GM12878 (cell line): ENCODE measurements at regions not wholly inside any gene's neighbourhood (a gene's known extent, or its start where the extent isn't known, plus 50 kb on each side); places are given as distances from the start of the nearest gene placed in this dataset.

ENCODE experiments used
- ATAC-seq: fragments of 200-7000 bp; cut with Tn5 transposase; 3 replicates; pipeline ENCODE4 v1.9.1; 2020; ENCODE audit warnings: mild to moderate bottlenecking, moderate library complexity
- BruUV-seq: library from RNA; stranded (reverse); fragments of 400-500 nt; replicated peaks from 2 replicates; lab custom pipeline; 2021; lab: Mats Ljungman, UMichigan
- CTCF ChIA-PET: fragments of 300-600 bp; sonication (Branson Sonifier 250); formaldehyde crosslinking; extraction: SDS; loops from one replicate; lab custom pipeline; 2021; ENCODE audit warnings: inconsistent platforms; lab: Yijun Ruan, JAX
- POLR2A ChIA-PET: fragments of 350-600 bp; formaldehyde crosslinking; extraction: SDS; loops from one replicate; lab custom pipeline; 2021; ENCODE audit warnings: inconsistent platforms; lab: Charles Lee
- RAD21 ChIA-PET: fragments of 300-600 bp; sonication (Branson Sonifier 250); formaldehyde crosslinking; loops from one replicate; lab custom pipeline; 2023; ENCODE audit warnings: antibody characterized with exemption; ENCODE audit not compliant: unreplicated experiment; lab: Charles Lee
- SMC1A ChIA-PET: fragments of 300-600 bp; sonication (Branson Sonifier 250); formaldehyde crosslinking; loops from one replicate; lab custom pipeline; 2023; ENCODE audit not compliant: unreplicated experiment, uncharacterized antibody; lab: Charles Lee
- DNase-seq: peaks from one replicate; pipeline ENCODE4 v3.0.0-alpha.2; 2011; ENCODE audit warnings: low read depth, low spot score
- FAIRE-seq: peaks from 3 replicates; lab custom pipeline; 2011; peaks lifted over from hg19 to GRCh38; lab: Jason Lieb, UNC
- H2AFZ ChIP-seq: 2 replicates; pipeline ENCODE4 v1.6.0; 2011; ENCODE audit warnings: low read depth, low read length, control low read depth; ENCODE audit not compliant: control insufficient read depth
- H3K27ac ChIP-seq: 2 replicates; pipeline ENCODE4 v1.5.1; 2011; ENCODE audit warnings: control low read depth; ENCODE audit not compliant: control insufficient read depth, insufficient read depth
- H3K27me3 ChIP-seq, 2 experiments: replicated peaks in 1 of 2; 2 replicates each; pipeline versions ENCODE4 v1.6.0 to v1.6.1; 2011; ENCODE audit warnings: low read length in 1 of 2; ENCODE audit not compliant: control insufficient read depth in 2 of 2, insufficient read depth in 2 of 2
- H3K36me3 ChIP-seq, 2 experiments: 2 replicates each; pipeline ENCODE4 v1.5.1; 2011; ENCODE audit warnings: low read length in 1 of 2; ENCODE audit not compliant: control insufficient read depth in 2 of 2, insufficient read depth in 2 of 2
- H3K4me1 ChIP-seq: 2 replicates; pipeline ENCODE4 v1.6.1; 2011; ENCODE audit warnings: mild to moderate bottlenecking, low read length, moderate library complexity, mixed read lengths; ENCODE audit not compliant: control insufficient read depth, insufficient read depth
- H3K4me2 ChIP-seq: 2 replicates; pipeline ENCODE4 v1.6.0; 2011; ENCODE audit warnings: control low read depth; ENCODE audit not compliant: control insufficient read depth, insufficient read depth
- H3K4me3 ChIP-seq: fragments of 200-600 bp; sonication (generic); 2 replicates; pipeline ENCODE4 v1.5.1; 2016
- H3K79me2 ChIP-seq: 2 replicates; pipeline ENCODE4 v1.6.0; 2011; ENCODE audit warnings: low read length; ENCODE audit not compliant: control insufficient read depth, insufficient read depth
- H3K9ac ChIP-seq: 2 replicates; pipeline ENCODE4 v1.8.0; 2011; ENCODE audit warnings: low read length, control low read depth, mixed read lengths; ENCODE audit not compliant: control insufficient read depth, insufficient read depth
- H3K9me3 ChIP-seq: replicated peaks from 3 replicates; pipeline ENCODE4 v1.5.1; 2011; ENCODE audit warnings: mild to moderate bottlenecking, low read length; ENCODE audit not compliant: control insufficient read depth, insufficient read depth
- H4K20me1 ChIP-seq: 2 replicates; pipeline ENCODE4 v1.6.0; 2011; ENCODE audit not compliant: control insufficient read depth, insufficient read depth
- ASH2L ChIP-seq: fragments of 300-600, 200-600 bp; sonication (generic); IDR thresholded peaks from 2 replicates; pipeline ENCODE4 v1.6.1; 2017; ENCODE audit warnings: low read depth, mild to moderate bottlenecking, borderline replicate concordance
- CREB1 ChIP-seq: IDR thresholded peaks from 2 replicates; pipeline ENCODE4 v1.6.1; 2012; ENCODE audit warnings: low read depth, mild to moderate bottlenecking, inconsistent platforms
- E2F8 ChIP-seq: fragments of 450-650 bp; IDR thresholded peaks from 2 replicates; pipeline ENCODE4 v1.6.1; 2018; ENCODE audit warnings: mild to moderate bottlenecking, low read depth, moderate library complexity; ENCODE audit not compliant: partially characterized antibody
- NR2C2 ChIP-seq: IDR thresholded peaks from 2 replicates; pipeline ENCODE4 v1.6.1; 2011; ENCODE audit warnings: borderline replicate concordance, low read depth; ENCODE audit not compliant: control insufficient read depth, insufficient read length
- SIN3A ChIP-seq: IDR thresholded peaks from 2 replicates; pipeline ENCODE4 v1.6.1; 2012; ENCODE audit warnings: low read depth, low read length, improper control_type of control experiment
- STAT1 ChIP-seq: fragments of 450-650 bp; conservative IDR thresholded peaks from 2 replicates; pipeline ENCODE4 v1.6.1; 2014; ENCODE audit warnings: antibody characterized with exemption, mild to moderate bottlenecking
- TCF7 ChIP-seq: IDR thresholded peaks from 2 replicates; pipeline ENCODE4 v1.6.1; 2014; ENCODE audit warnings: antibody characterized with exemption, borderline replicate concordance
- ZSCAN29 ChIP-seq: fragments of 450-650 bp; IDR thresholded peaks from 2 replicates; pipeline ENCODE4 v1.6.1; 2017; ENCODE audit warnings: mild to moderate bottlenecking, moderate library complexity
- WGBS: methylation state at CpG from one replicate; pipeline ENCODE4 v1.1.6; 2016; ENCODE audit warnings: low lambda C conversion rate; ENCODE audit not compliant: insufficient replicate concordance, insufficient coverage; ENCODE audit errors: missing lambda C conversion rate; 5-methylcytosine and 5-hydroxymethylcytosine counted together
- in situ Hi-C: fragments of 300-500 bp; cut with MboI; formaldehyde crosslinking; loops from 9 replicates; pipeline ENCODE4 v1.14.3; 2018; ENCODE audit warnings: mixed read lengths
- intact Hi-C: fragments of 100-400 bp; cut with micrococcal nuclease; formaldehyde crosslinking; loops from one replicate; pipeline ENCODE4 v1.14.2; 2022; ENCODE audit not compliant: unreplicated experiment
- TF ChIP-seq, protein P1 (sequence below): IDR thresholded peaks from 2 replicates; pipeline ENCODE4 v1.6.1; 2012; ENCODE audit warnings: low read length, inconsistent platforms
- TF ChIP-seq, protein P2 (sequence below): fragments of 450-650 bp; IDR thresholded peaks from 2 replicates; pipeline ENCODE4 v1.6.1; 2016; ENCODE audit warnings: mild to moderate bottlenecking, moderate library complexity, borderline replicate concordance

- no peak for ATAC-seq
- Histone ChIP-seq H3K9me3 (no peaks in the 10 kb centered on the region; the same call in 2 of the 3 replicates), H3K4me1 (no peaks in the 10 kb centered on the region), H3K27me3 (peaks cover 0 to 6% of the 10 kb centered on the region in 2 experiments; a peak in 3 of 4 replicates), H3K4me3 (no peak overlapping the region), H4K20me1 (no peaks in the 10 kb centered on the region), H3K9ac (no peak overlapping the region), H3K36me3 (no peaks in the 10 kb centered on the region), H3K27ac (no peak overlapping the region), H3K4me2 (no peak overlapping the region)
- WGBS: 55% methylated on average over 7 of the region's 8 CpGs
- RAD21 ChIA-PET: no interaction called here
- BruUV-seq: no TSS peak
- CTCF ChIA-PET: no interaction called here
- POLR2A ChIA-PET: no interaction called here
- no peak for FAIRE-seq
- intact Hi-C loops: no loop called here
- DNase-seq: no peak
- SMC1A ChIA-PET: no interaction called here
- TF ChIP-seq, protein P1, sequence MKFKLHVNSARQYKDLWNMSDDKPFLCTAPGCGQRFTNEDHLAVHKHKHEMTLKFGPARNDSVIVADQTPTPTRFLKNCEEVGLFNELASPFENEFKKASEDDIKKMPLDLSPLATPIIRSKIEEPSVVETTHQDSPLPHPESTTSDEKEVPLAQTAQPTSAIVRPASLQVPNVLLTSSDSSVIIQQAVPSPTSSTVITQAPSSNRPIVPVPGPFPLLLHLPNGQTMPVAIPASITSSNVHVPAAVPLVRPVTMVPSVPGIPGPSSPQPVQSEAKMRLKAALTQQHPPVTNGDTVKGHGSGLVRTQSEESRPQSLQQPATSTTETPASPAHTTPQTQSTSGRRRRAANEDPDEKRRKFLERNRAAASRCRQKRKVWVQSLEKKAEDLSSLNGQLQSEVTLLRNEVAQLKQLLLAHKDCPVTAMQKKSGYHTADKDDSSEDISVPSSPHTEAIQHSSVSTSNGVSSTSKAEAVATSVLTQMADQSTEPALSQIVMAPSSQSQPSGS: no peak
- TF ChIP-seq, protein P2, sequence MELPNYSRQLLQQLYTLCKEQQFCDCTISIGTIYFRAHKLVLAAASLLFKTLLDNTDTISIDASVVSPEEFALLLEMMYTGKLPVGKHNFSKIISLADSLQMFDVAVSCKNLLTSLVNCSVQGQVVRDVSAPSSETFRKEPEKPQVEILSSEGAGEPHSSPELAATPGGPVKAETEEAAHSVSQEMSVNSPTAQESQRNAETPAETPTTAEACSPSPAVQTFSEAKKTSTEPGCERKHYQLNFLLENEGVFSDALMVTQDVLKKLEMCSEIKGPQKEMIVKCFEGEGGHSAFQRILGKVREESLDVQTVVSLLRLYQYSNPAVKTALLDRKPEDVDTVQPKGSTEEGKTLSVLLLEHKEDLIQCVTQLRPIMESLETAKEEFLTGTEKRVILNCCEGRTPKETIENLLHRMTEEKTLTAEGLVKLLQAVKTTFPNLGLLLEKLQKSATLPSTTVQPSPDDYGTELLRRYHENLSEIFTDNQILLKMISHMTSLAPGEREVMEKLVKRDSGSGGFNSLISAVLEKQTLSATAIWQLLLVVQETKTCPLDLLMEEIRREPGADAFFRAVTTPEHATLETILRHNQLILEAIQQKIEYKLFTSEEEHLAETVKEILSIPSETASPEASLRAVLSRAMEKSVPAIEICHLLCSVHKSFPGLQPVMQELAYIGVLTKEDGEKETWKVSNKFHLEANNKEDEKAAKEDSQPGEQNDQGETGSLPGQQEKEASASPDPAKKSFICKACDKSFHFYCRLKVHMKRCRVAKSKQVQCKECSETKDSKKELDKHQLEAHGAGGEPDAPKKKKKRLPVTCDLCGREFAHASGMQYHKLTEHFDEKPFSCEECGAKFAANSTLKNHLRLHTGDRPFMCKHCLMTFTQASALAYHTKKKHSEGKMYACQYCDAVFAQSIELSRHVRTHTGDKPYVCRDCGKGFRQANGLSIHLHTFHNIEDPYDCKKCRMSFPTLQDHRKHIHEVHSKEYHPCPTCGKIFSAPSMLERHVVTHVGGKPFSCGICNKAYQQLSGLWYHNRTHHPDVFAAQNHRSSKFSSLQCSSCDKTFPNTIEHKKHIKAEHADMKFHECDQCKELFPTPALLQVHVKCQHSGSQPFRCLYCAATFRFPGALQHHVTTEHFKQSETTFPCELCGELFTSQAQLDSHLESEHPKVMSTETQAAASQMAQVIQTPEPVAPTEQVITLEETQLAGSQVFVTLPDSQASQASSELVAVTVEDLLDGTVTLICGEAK: no peak
- TF ChIP-seq E2F8 (no peak), NR2C2 (no peak), CREB1 (no peak), TCF7 (no peak), SIN3A (no peak), ASH2L (no peak), ZSCAN29 (no peak), STAT1 (no peak)
- TF ChIP-seq, all 136 proteins: peak for 0
- no peaks in the 10 kb centered on the region for H3K79me2 ChIP-seq
- in situ Hi-C loops: no loop called here
- H2AFZ ChIP-seq: no peak overlapping the region
Measured at GRCh38 chr10:78895469-78895868, 173.3 kb upstream of the ZMIZ1 start.
